BJ (cell line): ENCODE measurements at regions not wholly inside any gene's neighbourhood (a gene's known extent, or its start where the extent isn't known, plus 50 kb on each side); places are given as distances from the start of the nearest gene placed in this dataset.
"Not testable (repeated sequence)": the region's sequence is repeated elsewhere in the genome, so short reads cannot be mapped to it uniquely, and the experiment has no call there.

Experiments used
- CTCF ChIA-PET: fragments of 350-600 bp; formaldehyde crosslinking; extraction: SDS; loops from one replicate; lab custom pipeline; 2021; ENCODE audit warnings: antibody characterized with exemption, inconsistent platforms; lab: Yijun Ruan, JAX
- POLR2A ChIA-PET: fragments of 300-600 bp; sonication (Branson Sonifier 250); formaldehyde crosslinking; extraction: SDS; loops from one replicate; lab custom pipeline; 2021; ENCODE audit warnings: antibody characterized with exemption; lab: Charles Lee
- DNase-seq: peaks from one replicate; pipeline ENCODE4 v3.0.0-alpha.2; 2011; ENCODE audit warnings: low read depth
- H3K27me3 ChIP-seq: 2 replicates; pipeline ENCODE4 v1.6.0; 2011; ENCODE audit warnings: low read length; ENCODE audit not compliant: control insufficient read depth, insufficient read depth
- H3K36me3 ChIP-seq: 2 replicates; pipeline ENCODE4 v1.5.1; 2011; ENCODE audit warnings: low read length; ENCODE audit not compliant: control insufficient read depth, insufficient read depth
- H3K4me3 ChIP-seq: 2 replicates; pipeline ENCODE4 v1.5.1; 2011; ENCODE audit warnings: low read depth, mild to moderate bottlenecking, control low read depth, low read length
- CTCF ChIP-seq: IDR thresholded peaks from 2 replicates; pipeline ENCODE4 v1.5.1; 2011; ENCODE audit warnings: low read depth, mild to moderate bottlenecking, control low read depth, inconsistent platforms, low read length, moderate library complexity; ENCODE audit not compliant: insufficient read depth

- DNase-seq = no peak
- Histone ChIP-seq H3K4me3 (no peak overlapping the region), H3K27me3 (no peaks in the 10 kb centered on the region), H3K36me3 (no peaks in the 10 kb centered on the region)
- POLR2A ChIA-PET = no interaction called here
- CTCF ChIA-PET = no interaction called here
- no peak for TF ChIP-seq CTCF
Measured at GRCh38 chr2:16028644-16029043, 88.3 kb downstream of the MYCN start.

GRCh38 chr2:16026816-16027501 is 86.6 kb downstream of the MYCN start:
- CTCF ChIA-PET = no interaction called here
- no peaks in the 10 kb centered on the region for H3K27me3 ChIP-seq
- no peak overlapping the region for H3K4me3 ChIP-seq
- no peak for TF ChIP-seq CTCF
- H3K36me3 ChIP-seq = no peaks in the 10 kb centered on the region
- POLR2A ChIA-PET = no interaction called here
- DNase-seq = no peak

- TF ChIP-seq CTCF = no peak
- Histone ChIP-seq H3K27me3 (no peaks in the 10 kb centered on the region), H3K4me3 (no peak overlapping the region), H3K36me3 (no peaks in the 10 kb centered on the region)
- CTCF ChIA-PET = interaction anchor here (0.5 kb wide), 1 partner anchor 511 kb away, joined by 3 read pairs; no protein-coding TSS in a partner anchor
- no peak for DNase-seq
- POLR2A ChIA-PET = no interaction called here
Measured at GRCh38 chr2:16025876-16026640, 85.7 kb downstream of the MYCN start.

GRCh38 chr2:16025211-16025875 is 85.0 kb downstream of the MYCN start:
- no peak overlapping the region for H3K4me3 ChIP-seq
- TF ChIP-seq CTCF = no peak
- no peaks in the 10 kb centered on the region for H3K36me3 ChIP-seq
- no peaks in the 10 kb centered on the region for H3K27me3 ChIP-seq
- POLR2A ChIA-PET = no interaction called here
- CTCF ChIA-PET = interaction anchor here (0.5 kb wide), 1 partner anchor 512 kb away, joined by 3 read pairs; no protein-coding TSS in a partner anchor
- no peak for DNase-seq

- CTCF ChIA-PET, H3K27me3 ChIP-seq, DNase-seq, H3K36me3 ChIP-seq, H3K4me3 ChIP-seq, POLR2A ChIA-PET: not testable (repeated sequence)
Measured at GRCh38 chr2:16024628-16025027, 84.3 kb downstream of the MYCN start.
